Caco-2 (cell line): ENCODE measurements at regions not wholly inside any gene's neighbourhood (a gene's known extent, or its start where the extent isn't known, plus 50 kb on each side); places are given as distances from the start of the nearest gene placed in this dataset.
A peak's percentile ranks its signal among the peaks of the same experiment; 100 is the strongest.

ENCODE experiments used
- BruUV-seq: library from RNA; stranded (reverse); fragments of 400-500 nt; replicated peaks from 2 replicates; lab custom pipeline; 2021; lab: Mats Ljungman, UMichigan
- CTCF ChIA-PET: fragments of 300-600 bp; sonication (Branson Sonifier 250); formaldehyde crosslinking; loops from one replicate; lab custom pipeline; 2022; ENCODE audit warnings: antibody characterized with exemption; lab: Charles Lee
- POLR2A ChIA-PET: fragments of 300-600 bp; sonication (Branson Sonifier 250); formaldehyde crosslinking; loops from one replicate; lab custom pipeline; 2022; ENCODE audit warnings: antibody characterized with exemption; lab: Charles Lee
- DNase-seq, 2 experiments: peaks; one replicate each; pipeline versions ENCODE4 v3.0.0 to v3.0.0-alpha.2; 2020 to 2022
- H3K27me3 ChIP-seq: replicated peaks from 2 replicates; pipeline ENCODE4 v1.6.0; 2011; ENCODE audit warnings: low read length; ENCODE audit not compliant: control insufficient read depth, insufficient read depth
- H3K36me3 ChIP-seq: 2 replicates; pipeline ENCODE4 v1.5.1; 2011; ENCODE audit warnings: low read length; ENCODE audit not compliant: control insufficient read depth, insufficient read depth
- H3K4me1 ChIP-seq: fragments of 250-450 bp; sonication (Bioruptor Pico); 2 replicates; pipeline ENCODE4 v1.5.1; 2020; ENCODE audit warnings: mild to moderate bottlenecking
- H3K4me3 ChIP-seq: 2 replicates; pipeline ENCODE4 v1.5.1; 2011; ENCODE audit warnings: low read depth, mild to moderate bottlenecking, control low read depth, low read length
- H3K9me3 ChIP-seq: fragments of 250-450 bp; sonication (Bioruptor Pico); 2 replicates; pipeline ENCODE4 v1.5.1; 2020; ENCODE audit warnings: mild to moderate bottlenecking, moderate library complexity
- H3K27ac Mint-ChIP-seq: one replicate; pipeline ENCODE4 v1.8.0; 2022; ENCODE audit warnings: mixed read lengths; ENCODE audit not compliant: unreplicated experiment
- H3K27me3 Mint-ChIP-seq: one replicate; pipeline ENCODE4 v1.8.0; 2022; ENCODE audit warnings: mixed read lengths; ENCODE audit not compliant: insufficient read depth, unreplicated experiment
- H3K36me3 Mint-ChIP-seq: one replicate; pipeline ENCODE4 v1.8.0; 2022; ENCODE audit warnings: mild to moderate bottlenecking, mixed read lengths; ENCODE audit not compliant: insufficient read depth, unreplicated experiment
- H3K4me1 Mint-ChIP-seq: one replicate; pipeline ENCODE4 v1.8.0; 2022; ENCODE audit warnings: low read depth, mixed read lengths; ENCODE audit not compliant: unreplicated experiment
- H3K4me3 Mint-ChIP-seq: one replicate; pipeline ENCODE4 v1.8.0; 2022; ENCODE audit warnings: mild to moderate bottlenecking, moderate library complexity, mixed read lengths; ENCODE audit not compliant: unreplicated experiment
- H3K9me3 Mint-ChIP-seq: one replicate; pipeline ENCODE4 v1.8.0; 2022; ENCODE audit warnings: mixed read lengths; ENCODE audit not compliant: unreplicated experiment
- CTCF ChIP-seq, 2 experiments: fragments of 200-600 bp in 1 of 2; IDR thresholded peaks; 1 replicate in 1 of 2; 2 replicates in 1 of 2; pipeline versions ENCODE4 v1.5.1 to v1.8.0; 2011 to 2022; ENCODE audit warnings: antibody characterized with exemption in 1 of 2, control low read depth in 1 of 2, inconsistent platforms in 1 of 2, low read depth in 1 of 2, low read length in 1 of 2, mild to moderate bottlenecking in 1 of 2, moderate library complexity in 1 of 2; ENCODE audit not compliant: insufficient read depth in 1 of 2, severe bottlenecking in 1 of 2, unreplicated experiment in 1 of 2
- intact Hi-C: fragments of 100-400 bp; cut with micrococcal nuclease; formaldehyde crosslinking; loops from one replicate; pipeline ENCODE4 v1.10.0; 2022; ENCODE audit not compliant: unreplicated experiment

- H3K36me3 ChIP-seq: no peaks in the 10 kb centered on the region
- ChIA-PET CTCF (no interaction called here), POLR2A (no interaction called here)
- H3K27ac Mint-ChIP-seq: no peak overlapping the region
- peaks cover 17% of the 10 kb centered on the region for H3K4me1 Mint-ChIP-seq
- peaks cover 5% of the 10 kb centered on the region for H3K36me3 Mint-ChIP-seq
- TF ChIP-seq CTCF (IDR thresholded peaks at IDR 0.05; ENCODE audit: insufficient read depth in 1 of 2, low read depth in 1 of 2, low read length in 1 of 2, severe bottlenecking in 1 of 2, unreplicated experiment in 1 of 2): no peak
- DNase-seq: no peak
- no peaks in the 10 kb centered on the region for H3K27me3 ChIP-seq
- no peaks in the 10 kb centered on the region for H3K27me3 Mint-ChIP-seq
- no peak overlapping the region for H3K4me3 ChIP-seq
- intact Hi-C loops: loop anchor here (2.0 to 10.0 kb wide), 3 partner anchors 121 to 391 kb away; no protein-coding TSS in a partner anchor
- H3K4me1 ChIP-seq: peaks cover 22% of the 10 kb centered on the region
- H3K9me3 ChIP-seq: no peaks in the 10 kb centered on the region
- no TSS peak for BruUV-seq
- no peak overlapping the region for H3K4me3 Mint-ChIP-seq
- no peaks in the 10 kb centered on the region for H3K9me3 Mint-ChIP-seq
Observed at GRCh38 chr9:91035825-91036208, 234.2 kb downstream of the SYK start.

GRCh38 chr9:91036356-91036755, 234.7 kb downstream of the SYK start:
- no peak overlapping the region for H3K4me3 Mint-ChIP-seq
- no peaks in the 10 kb centered on the region for H3K9me3 Mint-ChIP-seq
- CTCF ChIA-PET: no interaction called here
- POLR2A ChIA-PET: no interaction called here
- intact Hi-C loops: loop anchor here (2.0 to 10.0 kb wide), 3 partner anchors 122 to 390 kb away; no protein-coding TSS in a partner anchor
- DNase-seq: no peak
- Histone ChIP-seq H3K36me3 (no peaks in the 10 kb centered on the region), H3K9me3 (no peaks in the 10 kb centered on the region), H3K4me1 (peaks cover 22% of the 10 kb centered on the region), H3K4me3 (no peak overlapping the region), H3K27me3 (no peaks in the 10 kb centered on the region)
- H3K4me1 Mint-ChIP-seq: peaks cover 17% of the 10 kb centered on the region
- no peak overlapping the region for H3K27ac Mint-ChIP-seq
- H3K36me3 Mint-ChIP-seq: peaks cover 5% of the 10 kb centered on the region
- no peaks in the 10 kb centered on the region for H3K27me3 Mint-ChIP-seq
- no peak for TF ChIP-seq CTCF (IDR thresholded peaks at IDR 0.05; ENCODE audit: insufficient read depth in 1 of 2, low read depth in 1 of 2, low read length in 1 of 2, severe bottlenecking in 1 of 2, unreplicated experiment in 1 of 2)
- no TSS peak for BruUV-seq

GRCh38 chr9:91036826-91037510, 235.3 kb downstream of the SYK start:
- peak; percentile 32 to 49 for TF ChIP-seq CTCF (IDR thresholded peaks at IDR 0.05; ENCODE audit: insufficient read depth in 1 of 2, low read depth in 1 of 2, low read length in 1 of 2, severe bottlenecking in 1 of 2, unreplicated experiment in 1 of 2)
- Mint-ChIP-seq H3K27ac (peak overlapping the region; percentile 56), H3K4me1 (peaks cover 17% of the 10 kb centered on the region), H3K4me3 (no peak overlapping the region), H3K27me3 (no peaks in the 10 kb centered on the region), H3K9me3 (no peaks in the 10 kb centered on the region), H3K36me3 (peaks cover 5% of the 10 kb centered on the region)
- H3K27me3 ChIP-seq: no peaks in the 10 kb centered on the region
- ChIA-PET POLR2A (no interaction called here), CTCF (interaction anchor here (0.7 to 1.5 kb wide), 2 partner anchors 355 to 389 kb away, joined by 3 to 7 read pairs; no protein-coding TSS in a partner anchor)
- no TSS peak for BruUV-seq
- peak; percentile 77 to 85 for DNase-seq
- H3K4me3 ChIP-seq: no peak overlapping the region
- H3K4me1 ChIP-seq: peaks cover 22% of the 10 kb centered on the region
- no peaks in the 10 kb centered on the region for H3K9me3 ChIP-seq
- H3K36me3 ChIP-seq: no peaks in the 10 kb centered on the region
- intact Hi-C loops: loop anchor here (2.0 to 10.0 kb wide), 3 partner anchors 122 to 390 kb away; no protein-coding TSS in a partner anchor
